ENCODE measurements at regions not wholly inside any gene's neighbourhood (a gene's known extent, or its start where the extent isn't known, plus 50 kb on each side); places are given as distances from the start of the nearest gene placed in this dataset.

- DNase-seq (no peak), ATAC-seq (no peak)
These were observed 79.6 kb upstream of the UQCRFS1 start for GRCh38 chr19:29292562-29292961.

- DNase-seq = no peak
- ATAC-seq = no peak
These were observed 80.3 kb upstream of the UQCRFS1 start for GRCh38 chr19:29293292-29293691.

- peak; percentile 16 for DNase-seq
- peak; percentile 43 for ATAC-seq
These were observed 80.9 kb upstream of the UQCRFS1 start for GRCh38 chr19:29293736-29294342.

GRCh38 chr19:29294343-29294811, 81.4 kb upstream of the UQCRFS1 start:
- ATAC-seq (peak; percentile 23), DNase-seq (no peak)

GRCh38 chr19:29295285-29295684, 82.3 kb upstream of the UQCRFS1 start:
- DNase-seq = no peak
- no peak for ATAC-seq

- no peak for ATAC-seq
- no peak for DNase-seq
These were observed 84.4 kb upstream of the UQCRFS1 start for GRCh38 chr19:29297381-29297780.

GRCh38 chr19:29299416-29300380, 86.7 kb upstream of the UQCRFS1 start:
- no peak for DNase-seq
- no peak for ATAC-seq

- peak; percentile 68 for ATAC-seq
- no peak for DNase-seq
These were observed 89.3 kb upstream of the UQCRFS1 start for GRCh38 chr19:29302002-29302928.

GRCh38 chr19:29303069-29303718, 90.2 kb upstream of the UQCRFS1 start:
- ATAC-seq = no peak
- DNase-seq = no peak

GRCh38 chr19:29303719-29304090, 90.8 kb upstream of the UQCRFS1 start:
- DNase-seq (no peak), ATAC-seq (no peak)

- no peak for DNase-seq
- no peak for ATAC-seq
These were observed 92.3 kb upstream of the UQCRFS1 start for GRCh38 chr19:29305268-29305667.

GRCh38 chr19:29308977-29309590, 96.1 kb upstream of the UQCRFS1 start:
- no peak for DNase-seq

GRCh38 chr19:29309637-29310036, 96.7 kb upstream of the UQCRFS1 start:
- DNase-seq (no peak), ATAC-seq (no peak)

More at GRCh38 chr19:29308977-29309590, 96.1 kb upstream of the UQCRFS1 start:
- no peak for ATAC-seq

- no peak for ATAC-seq
- DNase-seq = no peak
These were observed 98.3 kb upstream of the UQCRFS1 start for GRCh38 chr19:29311191-29311790.

GRCh38 chr19:29315556-29316190, 102.7 kb upstream of the UQCRFS1 start:
- no peak for ATAC-seq
- no peak for DNase-seq

- no peak for ATAC-seq
These were observed 105.6 kb upstream of the UQCRFS1 start for GRCh38 chr19:29318581-29318980.

GRCh38 chr19:29320086-29320485, 107.1 kb upstream of the UQCRFS1 start:
- ATAC-seq (no peak), DNase-seq (no peak)

More at GRCh38 chr19:29318581-29318980, 105.6 kb upstream of the UQCRFS1 start:
- DNase-seq = no peak

GRCh38 chr19:29320618-29321017, 107.7 kb upstream of the UQCRFS1 start:
- DNase-seq (no peak), ATAC-seq (no peak)

- ATAC-seq = no peak
- DNase-seq = no peak
These were observed 108.2 kb upstream of the UQCRFS1 start for GRCh38 chr19:29321116-29321515.

- ATAC-seq = no peak
- no peak for DNase-seq
These were observed 110.1 kb upstream of the UQCRFS1 start for GRCh38 chr19:29323021-29323430.

Data from stimulated activated naive CD8-positive, alpha-beta T cell treated with anti-CD3 and anti-CD28 coated beads, Interleukin-15, Interleukin-2, amounts not matched to agents 100 U/mL and 50 U/mL, for 24 hours (primary cell).